Activated T-cell treated with anti-CD3 and anti-CD28 coated beads for 4 hours (primary cell): ENCODE measurements at regions not wholly inside any gene's neighbourhood (a gene's known extent, or its start where the extent isn't known, plus 50 kb on each side); places are given as distances from the start of the nearest gene placed in this dataset.
A peak's percentile ranks its signal among the peaks of the same experiment; 100 is the strongest.

Experiments
- DNase-seq: peaks from one replicate; pipeline ENCODE4 v3.0.0-alpha.2; 2020

- DNase-seq = no peak
Observed at GRCh38 chr1:99170516-99170915, 93.8 kb upstream of the PLPPR4 start.

GRCh38 chr1:99171184-99171813, 93.0 kb upstream of the PLPPR4 start:
- no peak for DNase-seq

- DNase-seq = no peak
Observed at GRCh38 chr1:99173282-99173681, 91.0 kb upstream of the PLPPR4 start.

- no peak for DNase-seq
Observed at GRCh38 chr1:99173900-99174299, 90.4 kb upstream of the PLPPR4 start.

- DNase-seq = no peak
Observed at GRCh38 chr1:99176753-99177152, 87.5 kb upstream of the PLPPR4 start.

GRCh38 chr1:99177465-99177864, 86.8 kb upstream of the PLPPR4 start:
- DNase-seq = no peak

GRCh38 chr1:99180343-99180808, 83.9 kb upstream of the PLPPR4 start:
- peak; percentile 46 for DNase-seq

- no peak for DNase-seq
Observed at GRCh38 chr1:99180915-99181314, 83.4 kb upstream of the PLPPR4 start.

GRCh38 chr1:99181892-99182291, 82.4 kb upstream of the PLPPR4 start:
- no peak for DNase-seq

GRCh38 chr1:99185196-99185595, 79.1 kb upstream of the PLPPR4 start:
- no peak for DNase-seq

GRCh38 chr1:99193431-99193830, 70.9 kb upstream of the PLPPR4 start:
- no peak for DNase-seq

- no peak for DNase-seq
Observed at GRCh38 chr1:99198393-99198792, 65.9 kb upstream of the PLPPR4 start.

GRCh38 chr1:99207216-99207615, 57.1 kb upstream of the PLPPR4 start:
- no peak for DNase-seq
